Activated naive CD8-positive, alpha-beta T cell treated with anti-CD3 and anti-CD28 coated beads, Interleukin-2, amount 10 ng/mL, durations not matched to agents 7 days and 5 days (primary cell): ENCODE measurements at regions not wholly inside any gene's neighbourhood (a gene's known extent, or its start where the extent isn't known, plus 50 kb on each side); places are given as distances from the start of the nearest gene placed in this dataset.

Experiments
- ATAC-seq: fragments of 150-1000 bp; cut with Tn5 transposase; one replicate; pipeline ENCODE4 v1.10.0; 2021; ENCODE audit warnings: low read depth, moderate library complexity
- POLR2A ChIA-PET: fragments of 350-600 bp; sonication (Branson Sonifier 250); formaldehyde crosslinking; loops from one replicate; lab custom pipeline; 2021; ENCODE audit warnings: antibody characterized with exemption; lab: Charles Lee
- DNase-seq: peaks from one replicate; pipeline ENCODE4 v3.0.0; 2021
- H3K27ac Mint-ChIP-seq: one replicate; pipeline ENCODE4 v1.8.0; 2022; ENCODE audit warnings: mild to moderate bottlenecking, mixed read lengths
- H3K27me3 Mint-ChIP-seq: one replicate; pipeline ENCODE4 v1.8.0; 2022; ENCODE audit warnings: mild to moderate bottlenecking, moderate library complexity, mixed read lengths
- H3K36me3 Mint-ChIP-seq: one replicate; pipeline ENCODE4 v1.8.0; 2021; ENCODE audit warnings: mild to moderate bottlenecking, mixed read lengths
- H3K4me1 Mint-ChIP-seq: one replicate; pipeline ENCODE4 v1.8.0; 2021; ENCODE audit warnings: mixed read lengths
- H3K4me3 Mint-ChIP-seq: one replicate; pipeline ENCODE4 v1.8.0; 2022; ENCODE audit warnings: mild to moderate bottlenecking, moderate library complexity, mixed read lengths
- H3K9me3 Mint-ChIP-seq: one replicate; pipeline ENCODE4 v1.8.0; 2021; ENCODE audit warnings: mixed read lengths

DNA sequence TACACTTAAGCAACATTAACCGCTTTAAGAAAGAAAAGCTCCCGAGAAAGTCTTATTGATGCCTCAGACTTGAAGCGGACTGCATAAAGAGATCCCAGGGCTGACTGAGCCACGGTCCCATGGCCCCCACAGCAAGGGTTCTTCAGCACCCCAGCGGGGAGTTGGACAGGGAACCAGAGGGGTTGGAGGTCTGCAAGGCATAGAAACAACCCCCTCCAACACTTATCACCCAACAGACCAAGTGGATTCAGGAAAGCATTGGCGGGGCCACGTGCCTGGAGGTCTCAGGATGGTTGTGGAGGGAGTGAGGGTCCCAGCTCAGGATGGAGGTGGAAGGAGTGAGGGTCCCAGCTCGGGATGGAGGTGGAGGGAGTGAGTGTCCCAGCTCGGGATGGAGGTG lies 143.7 kb upstream of the IRX2 start:
- no peaks in the 10 kb centered on the region for H3K27me3 Mint-ChIP-seq
- no peaks in the 10 kb centered on the region for H3K4me1 Mint-ChIP-seq
- no peak overlapping the region for H3K27ac Mint-ChIP-seq
- DNase-seq (no peak), ATAC-seq (no peak)
- H3K9me3 Mint-ChIP-seq = peaks cover 5% of the 10 kb centered on the region
- POLR2A ChIA-PET = no interaction called here
- H3K4me3 Mint-ChIP-seq = no peak overlapping the region
- peaks cover 2% of the 10 kb centered on the region for H3K36me3 Mint-ChIP-seq

GRCh38 chr5:2894736-2895135 lies 143.3 kb upstream of the IRX2 start:
- ATAC-seq (no peak), DNase-seq (no peak)
- H3K27ac Mint-ChIP-seq = no peak overlapping the region
- no peaks in the 10 kb centered on the region for H3K4me1 Mint-ChIP-seq
- peaks cover 5% of the 10 kb centered on the region for H3K9me3 Mint-ChIP-seq
- no peaks in the 10 kb centered on the region for H3K27me3 Mint-ChIP-seq
- POLR2A ChIA-PET = no interaction called here
- peaks cover 2% of the 10 kb centered on the region for H3K36me3 Mint-ChIP-seq
- no peak overlapping the region for H3K4me3 Mint-ChIP-seq

GRCh38 chr5:2894316-2894715 lies 142.8 kb upstream of the IRX2 start:
- ATAC-seq (no peak), DNase-seq (no peak)
- Mint-ChIP-seq H3K4me3 (no peak overlapping the region), H3K4me1 (no peaks in the 10 kb centered on the region), H3K27ac (no peak overlapping the region), H3K36me3 (peaks cover 2% of the 10 kb centered on the region), H3K27me3 (no peaks in the 10 kb centered on the region), H3K9me3 (peaks cover 5% of the 10 kb centered on the region)
- POLR2A ChIA-PET = no interaction called here

- no peak for ATAC-seq
- Mint-ChIP-seq H3K4me3 (no peak overlapping the region), H3K4me1 (no peaks in the 10 kb centered on the region), H3K27ac (no peak overlapping the region), H3K36me3 (peaks cover 2% of the 10 kb centered on the region), H3K27me3 (no peaks in the 10 kb centered on the region), H3K9me3 (peaks cover 5% of the 10 kb centered on the region)
- DNase-seq = no peak
- POLR2A ChIA-PET = no interaction called here
Measured at GRCh38 chr5:2892466-2893000, 141.1 kb upstream of the IRX2 start.

- H3K9me3 Mint-ChIP-seq = peaks cover 5% of the 10 kb centered on the region
- DNase-seq (no peak), ATAC-seq (no peak)
- no peak overlapping the region for H3K4me3 Mint-ChIP-seq
- POLR2A ChIA-PET = no interaction called here
- H3K27ac Mint-ChIP-seq = no peak overlapping the region
- no peaks in the 10 kb centered on the region for H3K27me3 Mint-ChIP-seq
- H3K36me3 Mint-ChIP-seq = peaks cover 2% of the 10 kb centered on the region
- H3K4me1 Mint-ChIP-seq = no peaks in the 10 kb centered on the region
Measured at GRCh38 chr5:2891781-2892180, 140.3 kb upstream of the IRX2 start.

DNA sequence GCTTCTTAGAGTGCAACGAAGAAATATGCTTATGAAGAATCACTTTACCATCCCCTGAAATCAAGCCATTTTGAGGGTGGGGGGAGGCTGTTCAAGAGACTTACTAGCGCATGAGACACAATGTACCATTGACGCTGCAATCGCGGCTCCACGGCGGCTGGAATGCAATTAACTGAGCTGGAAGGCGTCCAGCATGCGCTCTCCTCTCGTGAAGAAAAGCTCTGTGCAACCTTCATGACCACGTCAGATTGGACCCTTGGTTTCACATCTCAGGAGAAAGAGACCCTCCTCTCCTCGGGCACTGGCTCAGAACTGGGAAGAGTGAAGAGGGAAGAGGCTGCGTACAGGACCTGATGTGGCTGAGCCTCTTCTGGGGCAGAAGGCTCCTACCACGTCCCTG lies 138.5 kb upstream of the IRX2 start:
- Mint-ChIP-seq H3K36me3 (peaks cover 2% of the 10 kb centered on the region), H3K27ac (no peak overlapping the region), H3K9me3 (peaks cover 5% of the 10 kb centered on the region), H3K27me3 (no peaks in the 10 kb centered on the region), H3K4me3 (no peak overlapping the region), H3K4me1 (no peaks in the 10 kb centered on the region)
- POLR2A ChIA-PET = no interaction called here
- ATAC-seq = no peak
- DNase-seq = no peak

DNA sequence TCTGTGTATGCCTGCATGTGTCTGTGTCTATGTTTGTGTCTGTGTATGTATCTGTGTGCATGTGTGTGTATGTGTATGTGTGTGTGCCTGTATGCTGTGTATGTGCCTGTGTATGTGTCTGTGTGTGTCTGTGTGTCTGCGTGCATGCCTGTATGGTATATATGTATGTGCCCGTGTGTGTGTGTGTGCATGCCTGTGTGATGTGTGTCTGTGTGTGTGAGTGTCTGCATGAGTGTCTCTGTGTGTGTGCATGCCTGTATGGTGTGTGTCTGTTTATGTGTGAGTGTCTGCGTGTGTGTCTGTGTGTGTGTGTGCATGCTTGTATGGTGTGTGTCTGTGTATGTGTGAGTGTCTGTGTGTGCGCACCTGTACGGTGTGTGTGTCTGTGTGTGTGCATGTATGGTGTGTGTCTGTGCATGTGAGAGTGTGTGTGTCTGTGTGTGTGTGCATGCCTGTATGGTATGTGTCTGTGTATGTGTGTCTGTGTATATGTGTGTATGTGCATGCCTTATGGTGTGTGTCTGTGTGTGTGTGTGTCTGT lies 137.1 kb upstream of the IRX2 start:
- Mint-ChIP-seq H3K4me1 (no peaks in the 10 kb centered on the region), H3K9me3 (peaks cover 5% of the 10 kb centered on the region), H3K36me3 (peaks cover 2% of the 10 kb centered on the region), H3K4me3 (no peak overlapping the region), H3K27me3 (no peaks in the 10 kb centered on the region), H3K27ac (no peak overlapping the region)
- DNase-seq (no peak), ATAC-seq (no peak)
- POLR2A ChIA-PET = no interaction called here

DNA sequence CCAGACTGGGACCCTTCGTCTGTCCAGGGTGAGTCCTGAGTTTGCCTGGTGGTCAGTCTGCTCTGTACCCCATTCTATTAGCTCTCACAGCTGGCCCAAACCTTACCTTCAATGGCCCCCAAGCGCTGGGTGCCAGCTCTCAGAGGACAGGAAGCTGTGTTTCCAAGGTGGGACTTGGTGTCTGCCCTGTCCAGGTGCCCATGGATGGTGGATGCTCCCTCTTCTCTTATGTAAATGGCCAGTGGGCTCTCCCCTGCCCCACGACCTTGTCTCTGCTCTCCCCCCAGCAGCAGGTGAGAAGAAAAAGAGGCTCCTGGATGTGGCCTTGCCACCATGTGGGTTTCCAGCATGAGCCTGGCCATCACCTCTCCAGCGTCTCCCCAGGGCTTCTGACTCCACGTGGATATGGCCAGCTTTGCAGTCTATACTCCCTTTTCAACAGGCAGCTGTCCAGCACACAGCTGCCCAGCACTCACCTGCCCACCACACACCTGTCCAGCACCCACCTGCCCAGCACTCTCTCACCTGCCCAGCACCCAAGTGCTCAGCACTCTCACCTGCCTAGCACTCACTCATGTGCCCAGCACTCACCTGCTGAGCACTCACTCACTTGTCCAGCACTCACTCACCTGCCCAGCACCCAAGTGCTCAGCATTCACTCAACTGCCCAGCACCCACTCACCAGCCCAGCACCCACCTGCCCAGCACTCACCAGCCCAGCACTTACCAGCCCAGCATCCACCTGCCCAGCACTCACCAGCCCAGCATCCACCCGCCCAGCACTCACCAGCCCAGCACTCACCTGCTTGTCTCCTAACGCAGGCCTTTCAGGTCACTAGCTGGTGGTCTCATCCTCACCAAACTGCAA lies 136.2 kb upstream of the IRX2 start:
- ATAC-seq = no peak
- DNase-seq = no peak
- Mint-ChIP-seq H3K4me1 (no peaks in the 10 kb centered on the region), H3K4me3 (no peak overlapping the region), H3K9me3 (peaks cover 9% of the 10 kb centered on the region), H3K36me3 (peaks cover 2% of the 10 kb centered on the region), H3K27ac (no peak overlapping the region), H3K27me3 (no peaks in the 10 kb centered on the region)
- POLR2A ChIA-PET = no interaction called here

GRCh38 chr5:2886531-2886930 lies 135.1 kb upstream of the IRX2 start:
- POLR2A ChIA-PET = no interaction called here
- Mint-ChIP-seq H3K27me3 (no peaks in the 10 kb centered on the region), H3K27ac (no peak overlapping the region), H3K9me3 (peaks cover 9% of the 10 kb centered on the region), H3K4me3 (no peak overlapping the region), H3K4me1 (no peaks in the 10 kb centered on the region), H3K36me3 (peaks cover 2% of the 10 kb centered on the region)
- DNase-seq (no peak), ATAC-seq (no peak)

DNA sequence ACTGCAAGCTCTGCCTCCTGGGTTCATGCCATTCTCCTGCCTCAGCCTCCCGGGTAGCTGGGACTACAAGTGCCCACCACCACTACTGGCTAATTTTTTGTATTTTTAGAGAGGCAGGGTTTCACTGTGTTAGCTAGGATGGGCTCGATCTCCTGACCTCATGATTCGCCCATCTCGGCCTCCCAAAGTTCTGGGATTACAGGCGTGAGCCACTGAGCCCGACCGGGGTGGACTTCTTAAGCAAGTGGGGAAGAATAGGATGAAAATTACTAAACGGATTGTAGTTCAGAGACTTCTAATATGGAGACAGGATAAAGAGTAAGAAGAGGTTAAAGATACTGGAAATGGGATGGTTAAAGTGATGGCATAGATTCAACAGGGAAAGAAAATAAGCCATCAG lies 132.3 kb upstream of the IRX2 start:
- Mint-ChIP-seq H3K27ac (no peak overlapping the region), H3K4me3 (no peak overlapping the region), H3K27me3 (no peaks in the 10 kb centered on the region), H3K4me1 (no peaks in the 10 kb centered on the region), H3K36me3 (no peaks in the 10 kb centered on the region), H3K9me3 (peaks cover 12% of the 10 kb centered on the region)
- DNase-seq (no peak), ATAC-seq (no peak)
- POLR2A ChIA-PET = no interaction called here

DNA sequence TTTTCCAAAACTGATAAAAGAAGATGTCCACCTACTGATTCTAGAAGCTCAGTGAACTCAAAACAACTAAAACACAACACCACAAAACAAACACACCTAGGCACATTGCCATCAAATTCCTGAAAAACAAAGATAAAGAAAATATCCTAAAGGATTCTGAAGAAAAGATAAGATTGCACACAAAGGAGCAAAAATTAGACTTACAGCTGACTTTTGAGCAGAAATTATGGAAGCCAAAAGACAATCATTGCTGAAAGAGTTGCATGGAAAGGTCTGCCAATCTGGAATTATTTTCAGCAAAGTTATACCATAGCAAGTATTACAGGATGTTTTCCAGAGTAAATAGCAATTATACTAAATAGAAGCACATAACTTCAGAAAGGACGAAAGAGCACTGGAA lies 128.2 kb upstream of the IRX2 start:
- ATAC-seq (no peak), DNase-seq (no peak)
- Mint-ChIP-seq H3K36me3 (no peaks in the 10 kb centered on the region), H3K4me1 (no peaks in the 10 kb centered on the region), H3K27ac (no peak overlapping the region), H3K27me3 (no peaks in the 10 kb centered on the region), H3K9me3 (peaks cover 13% of the 10 kb centered on the region), H3K4me3 (no peak overlapping the region)
- POLR2A ChIA-PET = no interaction called here

DNA sequence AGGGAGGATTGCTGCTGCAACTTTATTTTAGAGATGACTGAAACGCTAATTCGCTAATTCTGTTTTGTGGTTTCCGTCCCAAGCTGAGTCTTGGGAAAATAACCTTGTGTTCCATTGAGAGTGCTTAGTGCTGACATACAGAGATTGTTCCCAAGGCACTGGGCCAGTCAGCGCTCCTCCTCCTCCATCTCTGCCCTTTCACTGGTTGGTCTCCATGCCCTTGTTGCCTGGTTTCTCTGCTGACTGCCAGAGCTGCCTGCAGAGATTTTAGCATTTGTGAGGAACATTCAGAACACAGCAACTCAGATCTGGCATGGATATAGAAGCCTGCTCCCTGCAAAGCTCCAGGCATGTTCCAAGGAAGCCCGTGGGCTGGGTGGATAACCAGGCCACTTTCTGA lies 126.0 kb upstream of the IRX2 start:
- peaks cover 8% of the 10 kb centered on the region for H3K9me3 Mint-ChIP-seq
- H3K27me3 Mint-ChIP-seq = no peaks in the 10 kb centered on the region
- no peak overlapping the region for H3K4me3 Mint-ChIP-seq
- no peak overlapping the region for H3K27ac Mint-ChIP-seq
- no peaks in the 10 kb centered on the region for H3K36me3 Mint-ChIP-seq
- DNase-seq (no peak), ATAC-seq (no peak)
- H3K4me1 Mint-ChIP-seq = no peaks in the 10 kb centered on the region
- POLR2A ChIA-PET = no interaction called here

DNA sequence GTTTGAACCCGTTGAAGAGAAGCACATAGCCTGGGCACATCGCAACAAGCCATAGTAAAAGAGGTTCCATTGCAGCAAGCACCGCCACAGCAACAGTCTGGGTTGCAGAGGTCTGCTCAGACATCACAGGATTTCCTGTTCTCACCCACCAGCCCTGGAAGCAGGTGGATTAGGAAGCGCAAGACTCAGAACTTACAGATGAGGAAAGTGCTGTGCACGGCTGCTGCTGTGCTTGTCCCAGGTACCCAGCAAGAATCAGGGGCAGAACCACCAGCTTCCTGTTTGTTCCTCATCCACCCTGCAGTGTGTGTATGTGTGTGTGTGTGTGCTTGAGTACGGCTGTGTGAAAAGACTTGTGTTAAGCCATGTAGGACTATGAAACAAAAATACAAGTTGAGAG lies 124.7 kb upstream of the IRX2 start:
- H3K36me3 Mint-ChIP-seq = no peaks in the 10 kb centered on the region
- no peak for DNase-seq
- H3K27ac Mint-ChIP-seq = no peak overlapping the region
- no peak for ATAC-seq
- no peaks in the 10 kb centered on the region for H3K4me1 Mint-ChIP-seq
- peaks cover 8% of the 10 kb centered on the region for H3K9me3 Mint-ChIP-seq
- H3K27me3 Mint-ChIP-seq = no peaks in the 10 kb centered on the region
- H3K4me3 Mint-ChIP-seq = no peak overlapping the region
- POLR2A ChIA-PET = no interaction called here

- H3K27ac Mint-ChIP-seq = no peak overlapping the region
- ATAC-seq = no peak
- H3K4me3 Mint-ChIP-seq = no peak overlapping the region
- no peaks in the 10 kb centered on the region for H3K36me3 Mint-ChIP-seq
- peaks cover 1% of the 10 kb centered on the region for H3K9me3 Mint-ChIP-seq
- H3K4me1 Mint-ChIP-seq = no peaks in the 10 kb centered on the region
- no peaks in the 10 kb centered on the region for H3K27me3 Mint-ChIP-seq
- no peak for DNase-seq
- POLR2A ChIA-PET = no interaction called here
Measured at GRCh38 chr5:2874099-2874498, 122.6 kb upstream of the IRX2 start.
